Epithelial cell of esophagus (primary cell): ENCODE measurements at regions not wholly inside any gene's neighbourhood (a gene's known extent, or its start where the extent isn't known, plus 50 kb on each side); places are given as distances from the start of the nearest gene placed in this dataset.

Experiments
- DNase-seq: peaks from one replicate; pipeline ENCODE4 v3.0.0; 2010; ENCODE audit warnings: low read depth
- H3K4me3 ChIP-seq: 2 replicates; pipeline ENCODE4 v1.5.1; 2011; ENCODE audit warnings: mild to moderate bottlenecking, low read length, control low read depth
- TF ChIP-seq, protein P1 (sequence below): IDR thresholded peaks from 2 replicates; pipeline ENCODE4 v1.5.1; 2011; ENCODE audit warnings: low read depth, mild to moderate bottlenecking, low read length, control low read depth, inconsistent platforms; ENCODE audit not compliant: insufficient read depth; ENCODE audit errors: missing control alignments

- TF ChIP-seq, protein P1, sequence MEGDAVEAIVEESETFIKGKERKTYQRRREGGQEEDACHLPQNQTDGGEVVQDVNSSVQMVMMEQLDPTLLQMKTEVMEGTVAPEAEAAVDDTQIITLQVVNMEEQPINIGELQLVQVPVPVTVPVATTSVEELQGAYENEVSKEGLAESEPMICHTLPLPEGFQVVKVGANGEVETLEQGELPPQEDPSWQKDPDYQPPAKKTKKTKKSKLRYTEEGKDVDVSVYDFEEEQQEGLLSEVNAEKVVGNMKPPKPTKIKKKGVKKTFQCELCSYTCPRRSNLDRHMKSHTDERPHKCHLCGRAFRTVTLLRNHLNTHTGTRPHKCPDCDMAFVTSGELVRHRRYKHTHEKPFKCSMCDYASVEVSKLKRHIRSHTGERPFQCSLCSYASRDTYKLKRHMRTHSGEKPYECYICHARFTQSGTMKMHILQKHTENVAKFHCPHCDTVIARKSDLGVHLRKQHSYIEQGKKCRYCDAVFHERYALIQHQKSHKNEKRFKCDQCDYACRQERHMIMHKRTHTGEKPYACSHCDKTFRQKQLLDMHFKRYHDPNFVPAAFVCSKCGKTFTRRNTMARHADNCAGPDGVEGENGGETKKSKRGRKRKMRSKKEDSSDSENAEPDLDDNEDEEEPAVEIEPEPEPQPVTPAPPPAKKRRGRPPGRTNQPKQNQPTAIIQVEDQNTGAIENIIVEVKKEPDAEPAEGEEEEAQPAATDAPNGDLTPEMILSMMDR = no peak
- DNase-seq = no peak
- H3K4me3 ChIP-seq = no peak overlapping the region
These were observed 136.1 kb upstream of the LMCD1 start for GRCh38 chr3:8365541-8365940.

DNA sequence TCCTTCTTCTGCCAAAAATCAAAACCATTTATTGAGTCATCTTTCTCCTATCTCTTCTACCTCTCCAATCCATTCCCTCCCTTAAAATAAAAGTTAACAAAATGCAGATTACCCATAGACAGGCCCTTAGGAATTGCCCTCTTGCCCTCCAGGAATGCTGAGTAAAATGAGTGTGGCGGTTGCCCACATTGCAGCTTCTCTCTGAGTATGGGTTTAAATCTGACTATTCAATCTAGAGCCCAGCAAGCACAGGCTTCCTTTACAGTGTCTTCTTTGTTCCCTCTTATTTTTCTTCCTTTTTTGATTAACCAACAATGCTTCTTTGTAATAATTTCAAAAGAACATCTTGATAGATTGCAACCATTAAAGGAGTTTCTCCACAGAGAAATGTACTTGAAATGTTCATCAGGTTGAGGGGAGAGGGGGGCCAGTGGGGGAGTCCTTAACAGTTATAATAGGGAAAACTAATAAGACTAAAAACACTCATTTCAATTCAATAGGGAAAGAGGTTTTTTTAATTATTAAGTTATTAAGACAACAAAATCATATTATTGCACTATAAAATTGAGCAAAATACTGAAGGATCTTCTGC lies 135.3 kb upstream of the LMCD1 start:
- TF ChIP-seq, protein P1 = no peak
- no peak for DNase-seq
- no peak overlapping the region for H3K4me3 ChIP-seq

DNA sequence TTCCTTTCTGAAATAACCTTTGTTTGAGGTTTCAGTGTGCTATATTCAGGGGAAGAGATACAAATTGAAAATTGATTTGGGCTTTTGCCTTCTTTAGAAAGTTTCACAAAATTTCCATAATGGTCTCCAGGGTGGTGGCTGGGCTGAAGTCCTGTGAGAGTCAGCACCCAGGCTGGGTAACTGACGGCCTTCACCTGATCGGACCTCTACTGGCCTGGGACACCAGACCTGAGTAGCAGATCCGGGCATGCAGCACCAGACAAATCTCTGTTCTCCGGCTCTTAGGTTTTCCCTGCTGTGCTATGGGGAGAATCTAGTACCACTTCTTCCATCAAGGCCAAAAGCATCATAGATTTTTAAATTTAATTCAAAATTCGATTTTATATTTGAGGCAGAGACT lies 133.0 kb upstream of the LMCD1 start:
- no peak overlapping the region for H3K4me3 ChIP-seq
- DNase-seq = no peak
- TF ChIP-seq, protein P1 = no peak

GRCh38 chr3:8369638-8370037 lies 132.0 kb upstream of the LMCD1 start:
- TF ChIP-seq, protein P1 = no peak
- no peak overlapping the region for H3K4me3 ChIP-seq
- DNase-seq = no peak

DNA sequence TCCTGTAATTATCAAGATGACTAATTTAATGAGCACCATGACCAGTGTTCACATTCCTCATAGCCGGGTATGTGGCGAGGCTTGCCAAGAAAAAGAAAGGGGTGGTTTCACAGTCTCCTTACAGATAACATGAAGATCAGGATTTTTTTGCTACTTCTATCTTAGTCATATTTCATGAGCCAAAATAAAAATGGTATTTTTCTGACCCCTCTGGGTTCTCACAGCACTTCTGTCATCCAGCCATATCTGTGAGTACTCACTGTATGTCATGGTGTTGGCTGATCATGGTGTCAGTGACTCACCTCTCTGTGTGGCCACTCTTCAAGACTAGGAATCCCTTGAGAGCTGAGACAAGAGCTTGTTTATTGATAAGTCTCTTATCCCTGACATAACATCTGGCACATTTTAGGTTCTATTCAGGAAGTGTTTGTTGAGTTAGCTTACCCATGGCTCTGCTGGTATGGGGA lies 130.5 kb upstream of the LMCD1 start:
- TF ChIP-seq, protein P1 = no peak
- H3K4me3 ChIP-seq = no peak overlapping the region
- DNase-seq = peak; percentile 29

DNA sequence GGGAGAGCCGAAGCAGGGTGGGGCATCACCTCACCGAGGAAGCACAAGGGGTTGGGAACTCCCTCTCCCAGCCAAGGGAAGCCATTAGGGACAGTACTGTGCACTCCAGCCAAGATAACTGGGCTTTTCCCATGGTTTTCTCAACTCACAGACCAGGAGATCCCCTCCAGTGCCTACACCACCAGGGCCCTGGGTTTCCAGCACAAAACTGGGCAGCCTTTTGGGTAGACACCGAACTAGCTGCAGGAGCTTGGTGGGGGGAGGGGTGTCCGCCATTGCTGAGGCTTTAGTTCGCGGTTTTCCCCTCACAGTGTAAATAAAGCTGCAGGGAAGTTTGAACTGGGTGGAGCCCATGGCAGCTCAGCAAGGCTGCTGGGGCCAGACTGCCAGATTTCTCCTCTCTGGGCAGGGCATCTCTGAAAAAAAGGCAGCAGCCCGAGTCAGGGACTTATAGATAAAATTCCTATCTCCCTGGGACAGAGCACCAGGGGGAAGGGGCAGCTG lies 129.6 kb upstream of the LMCD1 start:
- no peak overlapping the region for H3K4me3 ChIP-seq
- DNase-seq = no peak
- TF ChIP-seq, protein P1 = no peak
